ENCODE measurements at regions not wholly inside any gene's neighbourhood (a gene's known extent, or its start where the extent isn't known, plus 50 kb on each side); places are given as distances from the start of the nearest gene placed in this dataset.

- in situ Hi-C loops (cut with HindIII; ENCODE audit: low sequenced_read_pairs), result no loop called here
- DNase-seq (ENCODE audit: low read depth), result no peak
- no peak overlapping the region for H3K4me3 ChIP-seq (ENCODE audit: low read depth, low read length)
- TF ChIP-seq, protein P1, sequence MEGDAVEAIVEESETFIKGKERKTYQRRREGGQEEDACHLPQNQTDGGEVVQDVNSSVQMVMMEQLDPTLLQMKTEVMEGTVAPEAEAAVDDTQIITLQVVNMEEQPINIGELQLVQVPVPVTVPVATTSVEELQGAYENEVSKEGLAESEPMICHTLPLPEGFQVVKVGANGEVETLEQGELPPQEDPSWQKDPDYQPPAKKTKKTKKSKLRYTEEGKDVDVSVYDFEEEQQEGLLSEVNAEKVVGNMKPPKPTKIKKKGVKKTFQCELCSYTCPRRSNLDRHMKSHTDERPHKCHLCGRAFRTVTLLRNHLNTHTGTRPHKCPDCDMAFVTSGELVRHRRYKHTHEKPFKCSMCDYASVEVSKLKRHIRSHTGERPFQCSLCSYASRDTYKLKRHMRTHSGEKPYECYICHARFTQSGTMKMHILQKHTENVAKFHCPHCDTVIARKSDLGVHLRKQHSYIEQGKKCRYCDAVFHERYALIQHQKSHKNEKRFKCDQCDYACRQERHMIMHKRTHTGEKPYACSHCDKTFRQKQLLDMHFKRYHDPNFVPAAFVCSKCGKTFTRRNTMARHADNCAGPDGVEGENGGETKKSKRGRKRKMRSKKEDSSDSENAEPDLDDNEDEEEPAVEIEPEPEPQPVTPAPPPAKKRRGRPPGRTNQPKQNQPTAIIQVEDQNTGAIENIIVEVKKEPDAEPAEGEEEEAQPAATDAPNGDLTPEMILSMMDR (IDR thresholded peaks at IDR 0.05; ENCODE audit: low read depth, low read length, missing control alignments), result no peak
Observed at GRCh38 chr1:55735106-55735505, 519.9 kb upstream of the USP24 start.

DNA sequence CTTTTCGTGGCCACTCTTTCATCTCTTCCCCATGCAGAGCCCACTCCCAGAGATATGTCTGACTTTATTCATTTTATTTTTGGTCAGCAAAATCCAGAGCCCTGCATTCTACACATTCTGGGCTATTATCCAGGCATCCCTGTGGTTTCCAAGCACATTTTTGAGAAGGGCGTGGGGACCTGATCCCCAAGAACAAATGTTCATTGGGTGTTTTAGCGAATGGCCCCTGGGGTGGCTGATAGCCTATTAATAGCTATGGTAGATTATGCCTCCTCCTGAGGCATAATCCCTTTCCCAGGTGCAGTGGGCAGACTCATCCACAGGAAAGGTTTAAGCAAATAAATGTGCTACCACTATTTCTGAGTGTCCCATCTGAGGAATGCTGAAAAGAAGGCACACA is 511.8 kb upstream of the USP24 start:
- no peak overlapping the region for H3K4me3 ChIP-seq (ENCODE audit: low read depth, low read length)
- in situ Hi-C loops (cut with HindIII; ENCODE audit: low sequenced_read_pairs), result no loop called here
- TF ChIP-seq, protein P1 (IDR thresholded peaks at IDR 0.05; ENCODE audit: low read depth, low read length, missing control alignments), result no peak
- DNase-seq (ENCODE audit: low read depth), result peak; percentile 70

GRCh38 chr1:55725378-55725777 is 510.2 kb upstream of the USP24 start:
- in situ Hi-C loops (cut with HindIII; ENCODE audit: low sequenced_read_pairs), result no loop called here
- no peak overlapping the region for H3K4me3 ChIP-seq (ENCODE audit: low read depth, low read length)
- DNase-seq (ENCODE audit: low read depth), result no peak
- TF ChIP-seq, protein P1 (IDR thresholded peaks at IDR 0.05; ENCODE audit: low read depth, low read length, missing control alignments), result no peak

- H3K4me3 ChIP-seq (ENCODE audit: low read depth, low read length), result no peak overlapping the region
- TF ChIP-seq, protein P1 (IDR thresholded peaks at IDR 0.05; ENCODE audit: low read depth, low read length, missing control alignments), result no peak
- in situ Hi-C loops (cut with HindIII; ENCODE audit: low sequenced_read_pairs), result no loop called here
- DNase-seq (ENCODE audit: low read depth), result peak; percentile 65
Observed at GRCh38 chr1:55724551-55725325, 509.6 kb upstream of the USP24 start.

- H3K4me3 ChIP-seq (ENCODE audit: low read depth, low read length), result no peak overlapping the region
- in situ Hi-C loops (cut with HindIII; ENCODE audit: low sequenced_read_pairs), result no loop called here
- TF ChIP-seq, protein P1 (IDR thresholded peaks at IDR 0.05; ENCODE audit: low read depth, low read length, missing control alignments), result no peak
- no peak for DNase-seq (ENCODE audit: low read depth)
Observed at GRCh38 chr1:55723001-55723400, 507.8 kb upstream of the USP24 start.

- TF ChIP-seq, protein P1 (IDR thresholded peaks at IDR 0.05; ENCODE audit: low read depth, low read length, missing control alignments), result no peak
- H3K4me3 ChIP-seq (ENCODE audit: low read depth, low read length), result no peak overlapping the region
- no peak for DNase-seq (ENCODE audit: low read depth)
- in situ Hi-C loops (cut with HindIII; ENCODE audit: low sequenced_read_pairs), result no loop called here
Observed at GRCh38 chr1:55720261-55720660, 505.1 kb upstream of the USP24 start.

Measured in astrocyte of the cerebellum (primary cell).